Gastroesophageal sphincter (tissue), 3 donors: ENCODE measurements at regions not wholly inside any gene's neighbourhood (a gene's known extent, or its start where the extent isn't known, plus 50 kb on each side); places are given as distances from the start of the nearest gene placed in this dataset.

Source experiments
- POLR2AphosphoS5 ChIP-seq: sonication (generic); formaldehyde crosslinking; IDR thresholded peaks from one replicate; pipeline ENCODE4 v1.6.1; 2017; ENCODE audit warnings: antibody characterized with exemption
- TF ChIP-seq, protein P1 (sequence below), 4 experiments: fragments of 200-600 bp in 2 of 4; fragments of 450-650 bp in 2 of 4; sonication (generic) in 1 of 4; IDR thresholded peaks; one replicate each; pipeline ENCODE4 v1.5.1; 2017 to 2019; ENCODE audit warnings: antibody characterized with exemption in 4 of 4, mild to moderate bottlenecking in 2 of 4, moderate library complexity in 2 of 4

DNA sequence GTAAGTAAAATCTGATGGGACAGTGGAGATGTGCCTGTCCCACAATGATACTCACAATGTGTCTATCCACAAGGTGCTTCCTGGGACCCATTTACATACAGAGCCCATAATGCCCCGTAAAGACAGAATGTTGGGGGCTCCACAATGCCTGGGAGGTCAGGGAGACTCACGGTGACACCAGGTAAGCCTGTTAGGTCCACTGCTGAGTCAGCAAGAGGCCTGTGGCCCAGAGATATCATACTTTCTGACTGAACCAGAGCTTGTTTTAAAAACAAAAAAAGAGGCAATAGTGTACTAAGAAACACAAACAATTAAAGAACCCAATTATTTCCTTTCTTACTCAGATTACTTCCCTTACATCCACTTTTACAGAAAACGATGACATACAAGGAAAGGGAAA, 771.1 kb upstream of the ID2 start:
- no peak for TF ChIP-seq POLR2AphosphoS5
- TF ChIP-seq, protein P1, sequence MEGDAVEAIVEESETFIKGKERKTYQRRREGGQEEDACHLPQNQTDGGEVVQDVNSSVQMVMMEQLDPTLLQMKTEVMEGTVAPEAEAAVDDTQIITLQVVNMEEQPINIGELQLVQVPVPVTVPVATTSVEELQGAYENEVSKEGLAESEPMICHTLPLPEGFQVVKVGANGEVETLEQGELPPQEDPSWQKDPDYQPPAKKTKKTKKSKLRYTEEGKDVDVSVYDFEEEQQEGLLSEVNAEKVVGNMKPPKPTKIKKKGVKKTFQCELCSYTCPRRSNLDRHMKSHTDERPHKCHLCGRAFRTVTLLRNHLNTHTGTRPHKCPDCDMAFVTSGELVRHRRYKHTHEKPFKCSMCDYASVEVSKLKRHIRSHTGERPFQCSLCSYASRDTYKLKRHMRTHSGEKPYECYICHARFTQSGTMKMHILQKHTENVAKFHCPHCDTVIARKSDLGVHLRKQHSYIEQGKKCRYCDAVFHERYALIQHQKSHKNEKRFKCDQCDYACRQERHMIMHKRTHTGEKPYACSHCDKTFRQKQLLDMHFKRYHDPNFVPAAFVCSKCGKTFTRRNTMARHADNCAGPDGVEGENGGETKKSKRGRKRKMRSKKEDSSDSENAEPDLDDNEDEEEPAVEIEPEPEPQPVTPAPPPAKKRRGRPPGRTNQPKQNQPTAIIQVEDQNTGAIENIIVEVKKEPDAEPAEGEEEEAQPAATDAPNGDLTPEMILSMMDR (IDR thresholded peaks at IDR 0.05) = no peak
